ENCODE measurements at regions not wholly inside any gene's neighbourhood (a gene's known extent, or its start where the extent isn't known, plus 50 kb on each side); places are given as distances from the start of the nearest gene placed in this dataset.
"Not testable (repeated sequence)": the region's sequence is repeated elsewhere in the genome, so short reads cannot be mapped to it uniquely, and the experiment has no call there.

- Histone ChIP-seq H3K27ac (ENCODE audit: low read depth, low read length) (no peak overlapping the region), H3K27me3 (ENCODE audit: control insufficient read depth, insufficient read depth, low read length) (no peaks in the 10 kb centered on the region), H3K4me3 (ENCODE audit: low read depth, low read length) (no peak overlapping the region), H3K9me3 (ENCODE audit: control insufficient read depth, insufficient read depth, low read length) (peaks cover 15% of the 10 kb centered on the region)
- no peak for TF ChIP-seq CTCF (IDR thresholded peaks at IDR 0.05; ENCODE audit: low read depth, low read length)
- POLR2A ChIA-PET = no interaction called here
- no peak for DNase-seq (ENCODE audit: low read depth, low spot score)
- CTCF ChIA-PET = no interaction called here
These were observed 183.2 kb upstream of the C21orf91 start for GRCh38 chr21:18002393-18002792.

GRCh38 chr21:18000981-18001686, 182.0 kb upstream of the C21orf91 start:
- no peak overlapping the region for H3K27ac ChIP-seq (ENCODE audit: low read depth, low read length)
- TF ChIP-seq CTCF (IDR thresholded peaks at IDR 0.05; ENCODE audit: low read depth, low read length) = no peak
- POLR2A ChIA-PET = no interaction called here
- no peak overlapping the region for H3K4me3 ChIP-seq (ENCODE audit: low read depth, low read length)
- no peak for DNase-seq (ENCODE audit: low read depth, low spot score)
- CTCF ChIA-PET = no interaction called here
- peaks cover 18% of the 10 kb centered on the region for H3K9me3 ChIP-seq (ENCODE audit: control insufficient read depth, insufficient read depth, low read length)
- H3K27me3 ChIP-seq (ENCODE audit: control insufficient read depth, insufficient read depth, low read length) = no peaks in the 10 kb centered on the region

GRCh38 chr21:17998599-17998998, 179.4 kb upstream of the C21orf91 start:
- DNase-seq (ENCODE audit: low read depth, low spot score); H3K27me3 ChIP-seq (ENCODE audit: control insufficient read depth, insufficient read depth, low read length); POLR2A ChIA-PET; CTCF ChIA-PET; H3K4me3 ChIP-seq (ENCODE audit: low read depth, low read length); H3K27ac ChIP-seq (ENCODE audit: low read depth, low read length): not testable (repeated sequence)
- peaks cover 26% of the 10 kb centered on the region for H3K9me3 ChIP-seq (ENCODE audit: control insufficient read depth, insufficient read depth, low read length)

DNA sequence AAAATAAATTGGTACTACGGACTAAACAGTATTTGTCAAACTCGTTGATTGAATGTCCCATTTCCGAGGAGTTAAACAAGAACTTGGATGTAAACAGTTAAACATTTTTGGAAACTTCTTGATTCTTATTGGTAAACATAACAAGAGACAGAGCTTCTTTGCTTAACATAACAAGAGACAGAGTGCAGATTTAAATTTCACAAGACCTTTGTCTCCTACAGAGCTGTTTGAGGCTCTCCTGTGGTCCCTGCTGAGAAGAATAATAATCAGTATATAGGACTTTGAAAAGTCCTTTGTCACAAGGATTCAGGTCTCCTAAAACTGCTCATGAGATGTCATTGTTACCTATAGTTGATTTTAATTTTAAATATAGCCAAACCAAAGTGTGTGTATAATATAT, 170.6 kb upstream of the C21orf91 start:
- POLR2A ChIA-PET = no interaction called here
- Histone ChIP-seq H3K4me3 (ENCODE audit: low read depth, low read length) (no peak overlapping the region), H3K27ac (ENCODE audit: low read depth, low read length) (no peak overlapping the region), H3K9me3 (ENCODE audit: control insufficient read depth, insufficient read depth, low read length) (peaks cover 10% of the 10 kb centered on the region), H3K27me3 (ENCODE audit: control insufficient read depth, insufficient read depth, low read length) (no peaks in the 10 kb centered on the region)
- TF ChIP-seq CTCF (IDR thresholded peaks at IDR 0.05; ENCODE audit: low read depth, low read length) = no peak
- CTCF ChIA-PET = no interaction called here
- no peak for DNase-seq (ENCODE audit: low read depth, low spot score)

- no peak for DNase-seq (ENCODE audit: low read depth, low spot score)
- CTCF ChIA-PET = no interaction called here
- POLR2A ChIA-PET = no interaction called here
- Histone ChIP-seq H3K27me3 (ENCODE audit: control insufficient read depth, insufficient read depth, low read length) (no peaks in the 10 kb centered on the region), H3K27ac (ENCODE audit: low read depth, low read length) (no peak overlapping the region), H3K4me3 (ENCODE audit: low read depth, low read length) (no peak overlapping the region), H3K9me3 (ENCODE audit: control insufficient read depth, insufficient read depth, low read length) (peaks cover 4% of the 10 kb centered on the region; the same call in 1 of the 2 replicates)
- no peak for TF ChIP-seq CTCF (IDR thresholded peaks at IDR 0.05; ENCODE audit: low read depth, low read length)
These were observed 168.9 kb upstream of the C21orf91 start for GRCh38 chr21:17988102-17988437.
